HK-2 (cell line): ENCODE measurements at regions not wholly inside any gene's neighbourhood (a gene's known extent, or its start where the extent isn't known, plus 50 kb on each side); places are given as distances from the start of the nearest gene placed in this dataset.

Experiments
- DNase-seq: peaks from one replicate; pipeline ENCODE4 v3.0.0-alpha.2; 2018; ENCODE audit not compliant: unreplicated experiment

- no peak for DNase-seq
These were observed 329.5 kb upstream of the GRAMD2B start for GRCh38 chr5:126093718-126094117.

GRCh38 chr5:126094991-126095390, 328.2 kb upstream of the GRAMD2B start:
- DNase-seq = no peak

GRCh38 chr5:126096442-126097006, 326.7 kb upstream of the GRAMD2B start:
- no peak for DNase-seq

GRCh38 chr5:126097876-126098275, 325.3 kb upstream of the GRAMD2B start:
- DNase-seq = no peak

GRCh38 chr5:126098330-126099017, 324.7 kb upstream of the GRAMD2B start:
- no peak for DNase-seq

GRCh38 chr5:126099077-126099476, 324.1 kb upstream of the GRAMD2B start:
- no peak for DNase-seq

GRCh38 chr5:126100767-126101166, 322.4 kb upstream of the GRAMD2B start:
- DNase-seq = no peak

- no peak for DNase-seq
These were observed 321.3 kb upstream of the GRAMD2B start for GRCh38 chr5:126101901-126102300.

GRCh38 chr5:126103050-126103449, 320.2 kb upstream of the GRAMD2B start:
- DNase-seq = no peak

GRCh38 chr5:126103868-126104267, 319.3 kb upstream of the GRAMD2B start:
- no peak for DNase-seq

- DNase-seq = no peak
These were observed 318.9 kb upstream of the GRAMD2B start for GRCh38 chr5:126104341-126104740.

GRCh38 chr5:126104951-126105350, 318.3 kb upstream of the GRAMD2B start:
- DNase-seq = no peak

- DNase-seq = no peak
These were observed 317.2 kb upstream of the GRAMD2B start for GRCh38 chr5:126106029-126106428.

- no peak for DNase-seq
These were observed 315.8 kb upstream of the GRAMD2B start for GRCh38 chr5:126107381-126107780.

- no peak for DNase-seq
These were observed 314.7 kb upstream of the GRAMD2B start for GRCh38 chr5:126108470-126108869.

- no peak for DNase-seq
These were observed 308.1 kb upstream of the GRAMD2B start for GRCh38 chr5:126115059-126115629.

- no peak for DNase-seq
These were observed 306.2 kb upstream of the GRAMD2B start for GRCh38 chr5:126117044-126117443.

GRCh38 chr5:126119887-126120442, 303.2 kb upstream of the GRAMD2B start:
- DNase-seq = no peak

GRCh38 chr5:126120939-126121338, 302.3 kb upstream of the GRAMD2B start:
- no peak for DNase-seq

GRCh38 chr5:126122942-126123341, 300.3 kb upstream of the GRAMD2B start:
- DNase-seq = no peak

- DNase-seq = no peak
These were observed 298.4 kb upstream of the GRAMD2B start for GRCh38 chr5:126124706-126125345.

- DNase-seq = no peak
These were observed 297.8 kb upstream of the GRAMD2B start for GRCh38 chr5:126125407-126125806.

GRCh38 chr5:126126574-126126973, 296.6 kb upstream of the GRAMD2B start:
- DNase-seq = no peak
